IMR-90 (cell line): ENCODE measurements at regions not wholly inside any gene's neighbourhood (a gene's known extent, or its start where the extent isn't known, plus 50 kb on each side); places are given as distances from the start of the nearest gene placed in this dataset.

ENCODE experiments used
- BHLHE40 ChIP-seq: fragments of 150-350 bp; IDR thresholded peaks from 2 replicates; pipeline ENCODE4 v1.6.1; 2016; ENCODE audit warnings: mild to moderate bottlenecking, low read depth, low read length
- CEBPB ChIP-seq: IDR thresholded peaks from 2 replicates; pipeline ENCODE4 v1.6.1; 2012; ENCODE audit warnings: low read depth, low read length, improper control_type of control experiment
- CTCF ChIP-seq: conservative IDR thresholded peaks from 2 replicates; pipeline ENCODE4 v1.5.1; 2012; ENCODE audit warnings: mild to moderate bottlenecking, low read depth, low read length, improper control_type of control experiment
- MAFK ChIP-seq: IDR thresholded peaks from 2 replicates; pipeline ENCODE4 v1.6.1; 2012; ENCODE audit warnings: low read depth, low read length, improper control_type of control experiment
- MAZ ChIP-seq: IDR thresholded peaks from 2 replicates; pipeline ENCODE4 v1.6.1; 2012; ENCODE audit warnings: low read depth, mild to moderate bottlenecking, low read length, improper control_type of control experiment, moderate library complexity, borderline replicate concordance
- POLR2A ChIP-seq: IDR thresholded peaks from 2 replicates; pipeline ENCODE4 v1.6.1; 2012; ENCODE audit warnings: mild to moderate bottlenecking, low read depth, low read length
- RAD21 ChIP-seq: IDR thresholded peaks from 2 replicates; pipeline ENCODE4 v1.6.1; 2012; ENCODE audit warnings: low read length, improper control_type of control experiment
- RCOR1 ChIP-seq: IDR thresholded peaks from 2 replicates; pipeline ENCODE4 v1.6.1; 2012; ENCODE audit warnings: mild to moderate bottlenecking, low read length, improper control_type of control experiment; ENCODE audit not compliant: insufficient replicate concordance
- SMC3 ChIP-seq: fragments of 150-350 bp; IDR thresholded peaks from 2 replicates; pipeline ENCODE4 v1.6.1; 2016; ENCODE audit warnings: low read depth, mild to moderate bottlenecking, antibody characterized with exemption, low read length, moderate library complexity
- USF2 ChIP-seq: fragments of 150-350 bp; IDR thresholded peaks from 2 replicates; pipeline ENCODE4 v1.6.1; 2017; ENCODE audit warnings: mild to moderate bottlenecking, antibody characterized with exemption, low read length, low read depth

- TF ChIP-seq RCOR1 (no peak), CEBPB (no peak), MAZ (no peak), CTCF (no peak), BHLHE40 (no peak), RAD21 (no peak), MAFK (no peak), SMC3 (no peak), USF2 (no peak), POLR2A (no peak)
Observed at GRCh38 chr6:159101656-159102055, 56.9 kb upstream of the TAGAP start.
